ENCODE measurements at regions not wholly inside any gene's neighbourhood (a gene's known extent, or its start where the extent isn't known, plus 50 kb on each side); places are given as distances from the start of the nearest gene placed in this dataset.

- no peak overlapping the region for H3K4me3 ChIP-seq (ENCODE audit: extremely low read depth in 1 of 4, insufficient read depth in 2 of 4, low read depth in 3 of 4, low read length in 4 of 4)
- no peak for FAIRE-seq
These were observed 90.3 kb upstream of the TFPI start for GRCh38 chr2:187644486-187644885.

More at GRCh38 chr2:187644486-187644885, 90.3 kb upstream of the TFPI start:
- H3K56ac ChIP-seq (replicated peaks; ENCODE audit: insufficient read length, low read depth, low read length), result no peak overlapping the region
- H4K8ac ChIP-seq (ENCODE audit: extremely low read depth, insufficient read depth, low read length), result no peak overlapping the region
- no peak overlapping the region for H2BK12ac ChIP-seq (ENCODE audit: low read depth, low read length)
- H3K14ac ChIP-seq (ENCODE audit: insufficient read length), result no peak overlapping the region
- no peak overlapping the region for H2BK20ac ChIP-seq (ENCODE audit: low read length)
- no peak overlapping the region for H2AFZ ChIP-seq (ENCODE audit: low read length)
- no peak overlapping the region for H2AK5ac ChIP-seq (ENCODE audit: low read depth, low read length)
- no peaks in the 10 kb centered on the region for H3K27me3 ChIP-seq (replicated peaks in 1 of 4; ENCODE audit: control insufficient read depth in 3 of 4, extremely low read depth in 1 of 4, insufficient read depth in 3 of 4, low read length in 3 of 4)
- no peak overlapping the region for H2BK15ac ChIP-seq (ENCODE audit: low read length)
- H4K20me1 ChIP-seq (replicated peaks in 1 of 2; ENCODE audit: control insufficient read depth in 1 of 2, insufficient read depth in 2 of 2, low read length in 2 of 2), result no peaks in the 10 kb centered on the region
- H3K23me2 ChIP-seq (ENCODE audit: low read depth, low read length), result no peaks in the 10 kb centered on the region
- H2BK5ac ChIP-seq (ENCODE audit: low read depth, low read length), result no peak overlapping the region
- H3K9me3 ChIP-seq (ENCODE audit: insufficient read depth in 2 of 2, low read depth in 1 of 2, low read length in 1 of 2), result no peaks in the 10 kb centered on the region
- H3K79me2 ChIP-seq (ENCODE audit: control insufficient read depth in 1 of 2, insufficient read depth in 2 of 2, low read length in 2 of 2), result no peaks in the 10 kb centered on the region
- no peak overlapping the region for H3K23ac ChIP-seq (ENCODE audit: insufficient read length)
- no peak for DNase-seq (ENCODE audit: low read depth in 1 of 2, low spot score in 2 of 2)
- TF ChIP-seq RAD21 (IDR thresholded peaks at IDR 0.05 in 1 of 2, conservative IDR thresholded peaks at IDR 0.05 in 1 of 2; ENCODE audit: low read depth in 2 of 2, low read length in 2 of 2) (no peak), SP2 (IDR thresholded peaks at IDR 0.05; ENCODE audit: low read length) (no peak), BRCA1 (IDR thresholded peaks at IDR 0.05; ENCODE audit: low read depth, low read length) (no peak), SIX5 (IDR thresholded peaks at IDR 0.05; ENCODE audit: low read depth, low read length) (no peak), CHD1 (IDR thresholded peaks at IDR 0.05; ENCODE audit: low read depth, low read length) (no peak), RFX5 (IDR thresholded peaks at IDR 0.05; ENCODE audit: borderline replicate concordance, low read depth, low read length) (no peak), POU5F1 (IDR thresholded peaks at IDR 0.05; ENCODE audit: low read depth, low read length) (no peak), RNF2 (IDR thresholded peaks at IDR 0.05; ENCODE audit: borderline replicate concordance, low read depth, low read length, missing control alignments, poor library complexity, severe bottlenecking) (no peak), BACH1 (IDR thresholded peaks at IDR 0.05; ENCODE audit: low read length) (no peak)
- H4K5ac ChIP-seq (ENCODE audit: insufficient read length, low read depth, low read length), result no peak overlapping the region
- CTCF ChIA-PET (ENCODE audit: partially characterized antibody), result interaction anchor here (1.2 to 2.0 kb wide), 2 partner anchors 11 to 15 kb away, joined by 4 to 9 read pairs; no protein-coding TSS in a partner anchor
- H3K27ac ChIP-seq (ENCODE audit: low read depth, low read length), result no peak overlapping the region
- no peak overlapping the region for H3K4ac ChIP-seq (replicated peaks; ENCODE audit: insufficient read length, low read depth, low read length)
- no peaks in the 10 kb centered on the region for H3K79me1 ChIP-seq (ENCODE audit: low read depth, low read length)
- no peak overlapping the region for H2BK120ac ChIP-seq (replicated peaks; ENCODE audit: low read depth, low read length)
- H4K91ac ChIP-seq (replicated peaks; ENCODE audit: insufficient read length, low read length), result no peak overlapping the region
- H3K36me3 ChIP-seq (ENCODE audit: control insufficient read depth in 2 of 4, insufficient read depth in 4 of 4, low read length in 3 of 4), result no peaks in the 10 kb centered on the region
- no peak overlapping the region for H3K4me2 ChIP-seq (ENCODE audit: insufficient read depth in 1 of 2, low read depth in 2 of 2, low read length in 2 of 2)
- H3K18ac ChIP-seq (ENCODE audit: extremely low read depth, low read length), result no peak overlapping the region
- POLR2A ChIA-PET (ENCODE audit: partially characterized antibody), result no interaction called here
- no peak overlapping the region for H3K9ac ChIP-seq (replicated peaks in 1 of 4; ENCODE audit: extremely low read depth in 1 of 4, low read depth in 3 of 4, low read length in 3 of 4)
- H3K4me1 ChIP-seq (replicated peaks in 1 of 4; ENCODE audit: control insufficient read depth in 3 of 4, insufficient read depth in 4 of 4, low read length in 3 of 4), result no peaks in the 10 kb centered on the region

Data from H1 (cell line).